ENCODE measurements at regions not wholly inside any gene's neighbourhood (a gene's known extent, or its start where the extent isn't known, plus 50 kb on each side); places are given as distances from the start of the nearest gene placed in this dataset.

- no peak for ATAC-seq
- DNase-seq, result no peak
- intact Hi-C loops (cut with micrococcal nuclease), result no loop called here
These were observed 296.0 kb downstream of the SMOC2 start for GRCh38 chr6:168737014-168737413.

GRCh38 chr6:168736039-168736438, 295.1 kb downstream of the SMOC2 start:
- intact Hi-C loops (cut with micrococcal nuclease), result no loop called here
- no peak for DNase-seq
- ATAC-seq, result no peak

- DNase-seq (no peak), ATAC-seq (no peak)
- intact Hi-C loops (cut with micrococcal nuclease), result no loop called here
These were observed 294.4 kb downstream of the SMOC2 start for GRCh38 chr6:168735268-168735949.

- ATAC-seq, result no peak
- DNase-seq, result no peak
- intact Hi-C loops (cut with micrococcal nuclease), result no loop called here
These were observed 293.5 kb downstream of the SMOC2 start for GRCh38 chr6:168734523-168734922.

GRCh38 chr6:168732676-168733075, 291.7 kb downstream of the SMOC2 start:
- intact Hi-C loops (cut with micrococcal nuclease), result no loop called here
- ATAC-seq (no peak), DNase-seq (no peak)

GRCh38 chr6:168730931-168731716, 290.1 kb downstream of the SMOC2 start:
- intact Hi-C loops (cut with micrococcal nuclease), result no loop called here
- DNase-seq (no peak), ATAC-seq (no peak)

GRCh38 chr6:168728056-168728455, 287.1 kb downstream of the SMOC2 start:
- ATAC-seq (no peak), DNase-seq (no peak)
- intact Hi-C loops (cut with micrococcal nuclease), result no loop called here

GRCh38 chr6:168726312-168726856, 285.4 kb downstream of the SMOC2 start:
- intact Hi-C loops (cut with micrococcal nuclease), result no loop called here
- DNase-seq, result no peak
- ATAC-seq, result no peak

DNA sequence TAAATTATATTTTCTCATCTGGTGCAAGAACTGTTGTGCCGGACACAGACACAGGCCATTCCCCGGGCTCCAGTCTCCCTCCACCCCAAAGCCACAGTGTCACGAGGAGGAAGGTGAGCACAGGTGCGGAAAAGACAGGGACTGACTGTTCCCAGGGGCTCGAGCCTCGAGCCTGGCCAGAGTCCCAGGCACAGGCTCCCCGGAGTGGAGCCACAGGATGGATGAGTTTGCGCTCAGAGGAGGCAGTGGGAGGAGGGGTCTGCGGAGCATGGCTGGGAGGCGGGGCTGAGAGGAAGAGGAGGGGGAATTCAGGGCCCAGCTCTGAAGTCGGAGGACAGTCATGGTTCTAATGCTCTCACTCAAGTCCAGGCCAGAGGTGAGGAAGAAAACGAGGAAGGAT, 284.8 kb downstream of the SMOC2 start:
- intact Hi-C loops (cut with micrococcal nuclease), result no loop called here

GRCh38 chr6:168724669-168725570, 283.9 kb downstream of the SMOC2 start:
- DNase-seq (no peak), ATAC-seq (no peak)
- intact Hi-C loops (cut with micrococcal nuclease), result no loop called here

More for the DNA sequence above, 284.8 kb downstream of the SMOC2 start:
- no peak for ATAC-seq
- DNase-seq, result no peak

GRCh38 chr6:168724033-168724432, 283.0 kb downstream of the SMOC2 start:
- ATAC-seq (no peak), DNase-seq (no peak)
- intact Hi-C loops (cut with micrococcal nuclease), result no loop called here

DNA sequence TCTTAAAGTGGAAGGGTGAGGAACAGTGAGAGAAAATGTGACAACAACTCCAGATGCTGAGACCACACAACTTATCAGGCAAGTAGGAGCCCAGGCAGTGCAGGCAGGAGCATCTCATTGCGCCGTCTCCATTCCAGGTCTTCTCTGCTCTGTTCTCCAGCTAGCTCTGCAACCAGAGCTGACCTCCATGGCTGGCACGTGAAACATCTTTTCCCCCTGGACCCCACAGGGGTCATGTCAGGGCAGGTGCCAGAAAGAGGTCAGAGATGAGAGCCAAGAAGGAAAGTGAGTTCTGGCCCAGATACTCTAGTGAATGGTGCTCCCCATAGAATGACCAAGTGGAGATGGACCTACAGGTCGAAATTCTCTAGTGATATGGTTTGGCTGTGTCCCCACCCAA, 281.4 kb downstream of the SMOC2 start:
- no peak for ATAC-seq
- DNase-seq, result no peak
- intact Hi-C loops (cut with micrococcal nuclease), result no loop called here

GRCh38 chr6:168721571-168721970, 280.6 kb downstream of the SMOC2 start:
- ATAC-seq, result no peak
- no peak for DNase-seq
- intact Hi-C loops (cut with micrococcal nuclease), result no loop called here

DNA sequence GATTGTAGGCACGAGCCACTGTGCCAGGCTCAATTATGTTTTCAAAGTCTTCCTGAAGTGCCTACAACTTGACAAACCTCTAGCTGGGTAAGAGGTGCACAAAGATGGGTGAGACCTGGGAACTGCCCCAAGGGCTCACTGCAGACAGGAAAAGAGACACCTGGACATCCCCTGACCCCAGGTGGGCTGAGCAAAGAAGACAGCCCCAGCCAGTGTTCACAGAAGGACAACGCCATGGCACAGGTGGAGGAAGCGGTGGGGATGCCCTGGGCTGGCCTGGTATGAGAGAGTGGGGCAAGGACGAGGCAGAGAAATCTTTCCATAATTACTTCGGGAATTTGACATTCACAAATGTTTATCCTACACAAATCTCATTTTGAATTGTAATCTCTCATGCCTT, 278.9 kb downstream of the SMOC2 start:
- intact Hi-C loops (cut with micrococcal nuclease), result no loop called here
- no peak for DNase-seq
- ATAC-seq, result no peak

- no peak for DNase-seq
These were observed 278.0 kb downstream of the SMOC2 start for GRCh38 chr6:168718821-168719475.

More at GRCh38 chr6:168718821-168719475, 278.0 kb downstream of the SMOC2 start:
- no peak for ATAC-seq
- intact Hi-C loops (cut with micrococcal nuclease), result no loop called here
